GM21619 (cell line): ENCODE measurements at regions not wholly inside any gene's neighbourhood (a gene's known extent, or its start where the extent isn't known, plus 50 kb on each side); places are given as distances from the start of the nearest gene placed in this dataset.

Experiments used
- ATAC-seq: cut with Tn5 transposase; IDR thresholded peaks from one replicate; pipeline ENCODE4 v1.9.1; 2021; ENCODE audit not compliant: unreplicated experiment

DNA sequence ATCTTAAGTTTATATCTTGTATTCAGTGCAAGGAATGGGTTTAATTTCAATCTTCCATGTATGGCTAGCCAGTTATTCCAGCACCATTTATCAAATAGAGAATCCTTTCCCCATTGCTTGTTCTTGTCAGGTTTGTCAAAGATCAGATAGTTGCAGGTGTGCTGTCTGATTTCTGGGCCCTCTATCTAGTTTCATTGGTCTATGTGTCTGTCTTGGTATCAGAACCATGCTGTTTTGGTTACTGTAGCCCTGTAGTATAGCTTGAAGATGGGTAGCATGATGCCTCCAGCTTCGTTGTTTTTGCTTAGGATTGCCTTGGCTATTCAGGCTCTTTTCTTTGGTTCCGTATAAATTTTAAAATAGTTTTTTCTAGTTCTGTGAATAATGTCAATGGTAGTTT lies 200.0 kb downstream of the MANEA start:
- no peak for ATAC-seq

DNA sequence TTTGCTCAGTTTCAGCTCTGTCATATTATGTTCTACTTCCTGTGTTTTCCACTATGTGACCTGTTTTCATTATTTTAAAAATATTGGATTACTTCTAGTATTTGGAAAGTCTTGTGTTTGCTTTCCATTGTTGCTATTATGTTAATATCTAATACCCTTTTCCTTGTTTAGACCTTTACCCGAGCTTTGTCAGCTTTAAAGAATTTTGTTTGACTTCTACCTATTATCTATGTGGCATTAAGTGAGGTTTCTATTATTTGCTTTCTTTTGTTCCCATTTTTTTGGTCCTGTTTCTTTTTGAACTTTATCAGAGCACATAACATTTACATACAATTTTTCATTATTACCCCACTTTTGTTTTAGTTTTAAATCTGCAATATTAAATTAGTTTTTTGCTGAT lies 202.7 kb downstream of the MANEA start:
- no peak for ATAC-seq

DNA sequence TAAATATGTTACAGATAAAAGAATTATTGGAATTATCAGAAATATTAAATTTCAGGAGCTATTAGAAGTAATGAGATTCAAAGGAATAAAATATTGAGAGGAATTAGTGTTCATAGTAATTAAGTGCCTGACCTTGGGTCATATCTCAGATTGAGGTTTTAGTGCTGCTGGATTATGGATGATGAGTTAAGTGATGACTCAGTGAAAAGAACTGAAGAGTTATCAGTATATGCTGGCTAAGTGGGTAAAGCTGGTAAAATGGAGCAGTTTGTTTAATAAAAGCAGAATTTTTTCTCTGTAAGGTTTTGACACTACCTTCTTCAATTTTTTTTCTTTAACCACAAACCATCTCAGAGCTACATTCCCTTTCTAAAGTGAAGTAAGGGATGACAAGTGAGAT lies 206.7 kb downstream of the MANEA start:
- no peak for ATAC-seq

DNA sequence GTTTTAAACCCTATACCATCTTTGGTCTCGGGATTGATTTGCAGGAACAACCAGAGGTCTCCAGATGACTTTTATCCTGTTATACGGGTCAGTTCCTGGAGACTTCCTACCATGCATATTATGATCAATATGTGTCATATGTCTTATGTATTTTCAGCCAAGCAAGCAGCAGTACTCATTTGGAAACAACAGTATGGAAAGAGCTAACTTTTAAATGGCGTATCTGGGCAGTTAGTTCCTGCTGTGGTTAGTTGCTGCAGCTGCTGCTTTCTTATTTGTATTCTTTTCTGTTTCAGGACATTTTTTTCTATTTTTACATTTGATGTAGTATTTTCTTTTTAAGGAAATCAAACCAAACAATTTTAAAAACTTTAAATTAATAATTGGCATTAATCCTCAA lies 207.5 kb downstream of the MANEA start:
- no peak for ATAC-seq

DNA sequence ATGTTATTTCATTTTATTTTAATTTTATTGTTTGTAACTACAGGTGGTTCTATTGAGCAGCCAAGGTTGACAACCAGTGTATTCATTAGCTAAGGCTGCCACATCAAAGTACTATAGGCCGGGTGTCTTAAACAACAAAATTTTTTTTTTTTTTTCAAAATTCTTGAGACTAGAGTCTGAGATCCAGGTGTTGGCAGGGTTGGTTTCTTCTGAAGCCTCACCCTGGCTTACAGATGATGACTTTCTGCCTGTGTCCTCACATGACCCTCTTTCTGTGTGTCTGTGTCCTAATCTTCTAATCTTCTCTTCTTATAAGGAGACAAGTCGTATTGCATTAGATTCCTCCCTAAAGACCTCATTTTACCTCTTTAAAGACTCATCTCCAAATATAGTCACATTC lies 208.4 kb downstream of the MANEA start:
- ATAC-seq = no peak

DNA sequence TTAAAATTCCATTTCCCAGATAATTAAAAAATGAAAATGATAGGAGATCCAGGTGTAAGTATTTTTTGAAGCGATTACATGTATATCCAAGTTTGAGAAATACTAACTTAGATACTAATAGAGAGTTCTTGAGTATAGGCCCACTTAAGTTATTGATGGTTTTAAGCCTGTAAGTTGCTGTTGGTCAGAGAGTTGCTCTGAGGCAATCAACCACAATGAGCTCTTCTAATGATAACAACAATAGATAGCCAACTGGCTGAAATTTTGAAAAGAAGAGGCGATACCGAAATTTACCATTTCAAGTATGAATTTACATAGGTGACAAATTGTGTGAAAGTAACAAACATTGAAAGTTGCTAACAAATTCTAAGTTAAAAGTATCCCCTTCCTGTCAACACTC lies 209.5 kb downstream of the MANEA start:
- no peak for ATAC-seq

DNA sequence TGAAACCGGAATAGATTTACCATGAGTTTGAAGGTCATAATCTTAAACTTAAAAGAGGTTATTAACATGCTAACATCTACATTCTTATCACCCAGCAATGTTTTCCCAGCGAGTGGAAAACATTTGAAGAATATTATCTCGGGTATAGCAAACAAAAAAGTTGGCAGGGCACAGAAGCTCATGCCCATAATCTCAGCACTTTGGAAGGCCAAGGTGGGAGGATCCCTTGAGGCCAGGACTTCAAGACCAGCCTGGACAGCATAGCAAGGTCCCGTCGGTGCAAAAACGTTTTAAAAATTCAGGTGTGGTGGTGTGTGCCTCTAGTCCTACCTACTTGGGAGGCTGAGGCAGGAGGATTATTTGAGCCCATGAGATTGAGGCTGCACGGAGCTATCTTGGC lies 213.5 kb downstream of the MANEA start:
- ATAC-seq = no peak

DNA sequence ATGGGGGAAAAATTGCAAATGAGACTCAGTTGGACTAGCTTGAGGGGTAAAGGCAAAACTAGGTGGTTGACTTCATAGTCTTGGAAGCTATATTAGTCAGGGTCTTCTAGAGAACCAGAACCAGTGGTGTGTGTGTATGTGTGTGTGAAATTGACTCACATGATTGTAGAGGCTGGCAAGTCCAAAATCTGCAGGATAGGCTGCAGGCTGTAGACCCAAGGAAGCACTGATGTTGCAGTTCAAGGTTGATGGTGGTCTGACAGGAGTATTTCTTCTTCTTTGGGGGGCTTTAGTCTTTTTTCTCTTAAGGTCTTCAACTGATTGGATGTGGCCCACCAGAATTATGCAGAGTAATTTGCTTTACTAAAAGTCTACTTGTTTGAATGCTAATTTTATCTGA lies 217.4 kb downstream of the MANEA start:
- ATAC-seq = no peak

DNA sequence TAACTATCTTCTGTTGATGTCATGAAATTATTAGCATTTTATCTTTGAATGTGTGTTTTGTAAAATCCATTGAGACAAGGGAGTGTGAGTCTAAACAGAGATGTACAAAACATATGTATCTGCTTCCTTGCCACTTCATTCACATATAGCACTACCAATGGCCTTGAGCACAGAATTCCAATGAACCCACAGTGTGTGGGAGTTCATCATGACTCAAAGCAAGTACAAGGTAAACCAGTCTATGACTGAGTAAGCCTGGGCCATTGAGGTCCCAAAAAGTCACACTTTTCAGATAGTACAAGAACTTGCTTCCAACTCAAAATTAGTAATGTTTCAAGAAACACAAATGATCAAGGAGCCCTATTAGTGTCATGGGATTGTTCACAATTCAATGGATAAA lies 218.6 kb downstream of the MANEA start:
- ATAC-seq = no peak

DNA sequence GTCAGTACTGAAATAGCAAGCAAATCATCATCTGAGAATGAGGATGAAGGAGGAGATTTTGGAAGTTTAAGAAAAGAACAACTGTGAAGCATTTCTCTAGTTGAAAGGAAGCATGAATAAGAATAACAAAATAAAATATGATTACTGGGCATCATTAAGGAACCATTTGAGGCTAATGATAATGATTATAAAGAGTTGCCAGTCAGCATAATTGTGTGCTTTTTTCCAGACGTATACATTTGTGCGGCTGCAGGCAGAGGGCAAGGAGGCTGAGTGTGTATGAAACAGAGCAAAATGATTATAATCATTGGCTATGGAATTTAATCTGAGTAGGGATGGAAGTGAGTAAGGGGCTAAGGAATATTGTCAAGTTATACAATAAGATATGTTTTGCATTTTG lies 218.7 kb upstream of the FUT9 start:
- no peak for ATAC-seq

DNA sequence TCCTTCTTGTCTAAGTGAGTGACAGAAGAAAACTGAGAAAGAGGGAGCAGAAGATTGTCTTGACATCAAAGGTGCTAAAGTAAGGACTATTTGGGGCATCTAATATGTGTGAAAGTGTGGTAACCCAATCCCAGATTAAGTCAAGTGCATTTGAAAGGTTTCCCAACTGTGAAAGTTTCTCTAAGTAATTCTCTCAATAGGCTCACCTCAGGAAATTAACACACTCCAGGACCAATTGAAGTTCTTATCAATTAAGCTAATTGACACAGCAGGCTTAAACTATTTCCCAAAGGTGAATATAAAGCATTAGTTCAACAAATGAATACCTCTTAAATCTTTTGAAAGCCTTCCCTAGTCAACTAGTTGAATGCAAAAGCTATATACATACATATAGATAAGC lies 212.8 kb upstream of the FUT9 start:
- ATAC-seq = no peak

DNA sequence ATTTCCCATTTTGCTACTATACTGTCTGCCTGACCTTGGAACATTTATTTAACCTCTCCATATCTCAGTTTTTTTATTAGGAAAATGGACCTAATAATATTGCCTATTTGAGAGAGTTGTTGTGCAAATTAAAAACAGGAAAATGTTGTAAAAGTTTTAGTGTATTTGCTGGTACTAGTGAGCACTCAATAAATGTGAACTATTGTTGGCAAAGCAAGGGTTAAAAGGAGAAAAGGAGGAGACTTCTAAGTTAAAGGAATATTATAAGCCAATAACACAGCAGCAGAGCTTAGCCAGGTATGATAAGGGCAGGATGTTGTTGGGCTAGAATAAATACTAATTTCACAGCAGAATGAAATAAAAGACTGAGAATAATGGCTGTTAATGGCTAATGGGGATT lies 211.9 kb upstream of the FUT9 start:
- no peak for ATAC-seq

DNA sequence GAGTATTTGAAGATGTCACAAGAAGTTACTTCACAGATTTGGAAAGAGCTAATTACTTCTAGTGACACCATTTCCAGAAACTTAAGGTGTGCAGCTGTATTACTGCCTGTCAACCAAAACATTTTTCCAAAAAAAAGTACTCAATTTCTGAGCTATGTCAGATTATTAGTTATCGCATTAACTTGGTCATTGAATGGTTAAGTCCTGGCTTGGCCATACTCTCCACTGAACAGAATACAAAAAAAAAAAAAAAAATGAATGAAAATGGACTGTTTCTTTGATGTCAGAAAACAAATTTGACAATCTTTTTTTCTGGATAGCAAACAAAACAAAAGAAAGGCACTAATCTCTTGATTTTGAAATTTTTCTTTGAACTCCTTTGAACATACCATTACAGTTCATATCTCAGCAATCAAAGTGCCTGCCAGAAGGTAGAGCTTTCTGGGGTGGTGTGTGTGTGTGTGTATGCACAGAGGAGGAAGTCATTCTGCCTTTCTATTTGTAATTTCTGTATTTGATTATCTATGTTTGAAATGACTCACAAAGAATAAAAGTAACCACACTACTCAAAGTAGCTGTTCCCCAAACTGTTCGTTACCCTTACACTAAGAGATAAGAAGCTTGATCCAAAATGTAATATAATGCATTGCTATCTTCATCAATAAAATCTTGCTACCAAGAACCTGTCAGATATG lies 210.8 kb upstream of the FUT9 start:
- ATAC-seq = peak; percentile 56

DNA sequence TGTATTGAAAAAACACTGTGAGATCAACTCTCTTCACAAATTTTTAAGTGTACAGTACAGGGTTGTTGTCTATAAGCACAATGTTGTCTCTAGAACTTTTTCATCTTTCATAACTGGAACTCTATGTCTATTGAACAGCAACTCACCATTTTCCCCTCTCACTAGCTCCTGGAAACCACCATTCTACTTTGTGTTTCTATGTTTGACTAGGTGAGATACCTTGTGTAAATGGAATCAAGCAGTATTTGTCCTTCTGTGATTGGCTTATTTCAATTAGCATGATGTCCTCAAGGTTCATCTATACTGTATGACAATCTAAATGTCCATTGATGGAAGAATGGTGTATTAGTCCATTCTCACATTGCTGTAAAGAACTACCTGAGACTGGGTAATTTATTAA lies 210.1 kb upstream of the FUT9 start:
- ATAC-seq = no peak

DNA sequence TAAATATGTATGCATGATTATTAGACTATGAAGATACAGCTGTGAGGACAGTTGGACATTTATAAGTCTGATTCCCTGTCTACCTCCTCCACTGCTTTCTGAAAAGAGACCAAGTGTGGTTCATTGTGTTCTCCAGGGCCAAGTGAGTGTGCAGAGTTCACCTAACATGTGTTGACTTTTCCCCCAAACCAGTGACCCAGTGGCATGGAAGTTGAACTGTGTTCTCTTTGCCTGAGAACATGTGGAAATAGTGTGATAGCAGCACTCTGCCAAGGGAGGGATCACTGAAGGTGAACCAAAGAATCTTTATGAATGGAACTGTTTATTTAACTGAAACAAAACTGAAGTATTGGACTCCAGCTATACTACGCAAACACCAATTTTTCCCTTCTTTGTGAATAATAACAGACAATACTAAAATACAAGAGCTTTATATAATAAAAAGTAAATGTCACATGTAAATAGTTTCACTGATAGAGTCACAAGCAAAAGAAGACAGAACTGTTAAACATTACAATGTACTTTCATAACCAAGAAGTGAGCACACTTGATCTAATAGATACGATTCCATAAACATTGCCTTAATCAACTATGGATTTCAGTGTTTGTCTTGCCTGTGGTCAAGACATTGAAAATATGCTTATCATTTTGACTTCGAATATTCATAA lies 200.3 kb upstream of the FUT9 start:
- ATAC-seq = no peak

DNA sequence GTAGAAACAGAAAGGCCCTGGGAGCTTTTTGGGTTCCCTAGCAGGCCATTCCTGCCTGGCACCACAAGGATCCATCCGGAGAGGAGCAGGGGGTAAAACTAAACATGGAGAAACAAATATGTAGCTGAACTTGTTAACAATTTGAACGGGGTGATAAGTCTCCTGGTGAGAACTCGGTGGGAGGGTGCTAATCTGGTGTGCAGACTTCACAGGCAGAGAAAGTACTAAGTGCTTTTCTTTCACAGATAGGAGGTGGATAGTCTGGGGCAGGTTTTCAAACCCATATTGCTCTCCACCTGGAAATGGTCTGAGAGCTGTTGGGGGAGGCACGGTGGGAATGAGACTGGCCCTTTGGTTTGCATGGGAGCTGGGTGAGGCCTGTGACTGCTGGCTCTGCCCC lies 196.3 kb upstream of the FUT9 start:
- ATAC-seq = no peak

DNA sequence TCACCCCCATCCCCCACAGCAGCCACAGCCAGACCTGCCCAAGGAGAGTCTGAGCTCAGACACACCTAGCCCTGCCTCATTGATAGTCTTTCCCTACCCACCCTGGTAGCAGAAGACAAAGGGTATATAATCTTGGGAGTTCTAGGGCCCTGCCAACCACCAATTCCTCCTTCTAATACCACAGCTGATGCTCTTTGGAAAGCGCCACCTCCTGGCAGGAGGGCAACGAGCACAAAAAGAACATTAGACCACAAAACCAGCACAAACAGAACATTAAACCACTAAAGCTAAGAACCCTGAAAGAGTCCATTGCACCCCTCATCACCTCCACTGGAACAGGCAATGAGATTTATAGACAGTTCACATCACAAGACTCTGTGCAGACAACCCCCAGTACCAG lies 195.8 kb upstream of the FUT9 start:
- no peak for ATAC-seq

DNA sequence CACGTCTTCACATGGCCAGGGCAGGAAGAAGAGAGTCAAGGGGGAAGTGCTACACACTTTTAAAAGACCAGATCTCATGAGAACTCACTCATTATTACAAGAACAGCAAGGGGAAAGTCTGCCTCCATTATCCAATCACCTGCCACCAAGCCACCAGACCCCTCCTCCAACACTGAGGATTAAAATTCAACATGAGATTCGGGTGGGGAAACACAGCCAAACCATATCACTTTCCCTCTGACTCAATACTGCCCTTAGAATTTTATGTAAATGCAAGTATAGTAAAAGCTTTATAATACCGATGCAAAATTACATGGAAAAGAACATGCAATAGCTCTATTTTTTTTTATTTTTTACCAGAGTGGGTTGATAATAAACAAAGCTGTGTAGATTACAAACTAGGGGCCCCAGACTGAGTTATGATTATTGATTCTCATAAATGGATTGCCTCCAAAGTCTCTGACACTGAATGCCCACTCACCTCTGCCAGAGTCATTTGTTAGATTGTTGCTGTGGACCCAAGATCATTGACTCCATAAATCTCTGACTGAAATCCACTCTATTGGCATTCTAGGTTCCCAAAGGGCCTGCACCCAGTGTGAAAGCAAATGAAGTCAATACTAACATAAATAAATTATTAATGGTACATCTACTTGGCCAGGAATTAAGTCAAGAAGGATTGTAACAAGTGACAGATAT lies 184.8 kb upstream of the FUT9 start:
- ATAC-seq = no peak

DNA sequence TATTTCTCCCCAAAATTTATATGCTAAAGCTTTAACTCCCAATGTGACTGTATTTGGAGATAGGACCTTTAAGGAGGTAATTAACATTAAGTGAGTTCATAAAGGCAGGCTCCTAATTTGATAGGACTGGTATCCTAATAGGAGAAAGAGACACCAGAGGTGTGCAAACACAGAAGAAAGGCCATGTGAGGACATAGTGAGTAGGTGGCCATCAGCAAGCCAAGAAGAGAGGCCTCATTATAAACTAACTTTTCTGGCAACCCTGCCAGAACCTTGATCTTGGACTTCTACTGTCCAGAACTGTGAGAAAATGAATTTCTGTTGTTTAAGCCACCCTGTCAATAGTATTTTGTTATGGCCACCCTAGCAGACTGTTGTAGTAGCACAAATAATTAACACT lies 177.9 kb upstream of the FUT9 start:
- no peak for ATAC-seq

DNA sequence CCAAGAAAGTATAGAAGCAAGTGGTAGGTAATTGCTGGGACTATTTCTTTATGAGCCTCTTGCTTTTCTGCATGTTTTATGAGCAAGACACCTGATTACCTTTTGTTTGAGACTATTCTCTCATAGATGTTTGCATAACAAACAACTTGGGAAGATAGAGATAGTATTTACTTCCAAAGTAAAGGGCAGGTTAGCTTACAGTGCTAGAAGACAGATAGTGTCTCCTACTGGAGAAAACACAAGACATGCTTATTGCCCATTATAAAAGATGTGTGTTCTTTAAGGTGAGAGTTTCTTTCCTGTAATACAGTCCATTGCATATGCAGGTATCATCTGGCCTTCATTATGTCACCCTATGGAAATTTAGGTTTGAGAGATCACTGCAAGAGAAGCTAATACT lies 174.2 kb upstream of the FUT9 start:
- ATAC-seq = no peak

DNA sequence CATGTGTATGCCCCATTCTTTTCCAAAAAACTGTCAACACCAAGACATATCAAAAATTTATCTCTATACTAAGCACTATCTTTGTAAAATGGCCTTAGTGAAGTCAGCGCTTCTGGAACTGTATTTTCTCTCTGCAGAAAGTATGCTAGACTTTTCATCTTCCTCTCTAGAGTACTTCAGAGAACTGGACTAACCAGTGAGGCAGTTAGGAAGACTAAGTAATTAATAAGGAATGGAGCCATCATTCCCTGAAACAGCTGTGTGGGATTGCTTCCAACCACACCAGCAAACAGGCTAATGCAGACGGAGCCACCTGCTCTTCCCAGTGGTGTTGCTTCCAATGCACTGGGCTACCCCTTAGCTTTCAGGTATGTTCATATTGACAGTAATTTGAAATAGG lies 169.1 kb upstream of the FUT9 start:
- no peak for ATAC-seq

DNA sequence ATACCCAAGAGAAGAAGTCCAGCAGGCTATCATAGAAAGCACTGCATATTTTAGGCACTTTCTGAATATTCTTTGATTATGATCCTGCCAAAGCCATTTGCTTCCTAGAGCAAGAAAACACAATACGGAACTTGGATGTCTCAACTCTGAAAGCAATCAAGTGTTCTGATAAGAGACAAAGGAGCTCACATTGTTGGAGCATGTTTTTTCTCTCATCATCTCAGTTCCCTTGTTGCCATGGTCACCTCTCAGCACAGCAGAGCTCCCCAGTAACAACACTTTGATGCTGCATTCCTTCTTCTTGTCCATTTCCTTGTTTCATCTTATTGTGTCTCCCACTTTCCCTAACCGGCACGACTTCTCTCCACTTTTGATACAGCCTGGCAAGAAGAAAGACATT lies 168.7 kb upstream of the FUT9 start:
- ATAC-seq = no peak

DNA sequence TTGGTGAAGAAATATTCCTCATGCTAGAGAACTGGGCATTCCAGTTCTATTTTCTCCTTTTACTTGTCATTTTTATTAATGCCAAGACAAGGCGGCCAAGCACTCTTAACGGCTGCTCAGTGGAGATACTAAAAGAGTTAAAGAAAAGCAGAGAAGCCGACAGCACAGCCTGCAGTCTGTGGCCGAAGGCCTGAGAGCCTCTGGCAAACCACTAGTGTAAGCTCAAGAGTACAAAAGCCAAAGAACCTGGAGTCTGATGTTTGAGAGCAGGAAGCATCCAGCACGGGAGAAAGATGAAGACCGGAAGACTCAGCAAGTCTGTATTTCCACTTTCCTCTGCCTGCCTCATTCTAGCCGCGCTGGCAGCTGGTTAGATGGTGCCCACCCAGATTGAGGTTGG lies 167.1 kb upstream of the FUT9 start:
- ATAC-seq = no peak
